HG03025 (cell line): ENCODE measurements at regions not wholly inside any gene's neighbourhood (a gene's known extent, or its start where the extent isn't known, plus 50 kb on each side); places are given as distances from the start of the nearest gene placed in this dataset.

Source experiments
- ATAC-seq: cut with Tn5 transposase; IDR thresholded peaks from one replicate; pipeline ENCODE4 v1.9.1; 2021; ENCODE audit warnings: mild to moderate bottlenecking, moderate library complexity; ENCODE audit not compliant: unreplicated experiment, low FRiP score

GRCh38 chr4:37741564-37741963 is 55.4 kb upstream of the RELL1 start:
- no peak for ATAC-seq

DNA sequence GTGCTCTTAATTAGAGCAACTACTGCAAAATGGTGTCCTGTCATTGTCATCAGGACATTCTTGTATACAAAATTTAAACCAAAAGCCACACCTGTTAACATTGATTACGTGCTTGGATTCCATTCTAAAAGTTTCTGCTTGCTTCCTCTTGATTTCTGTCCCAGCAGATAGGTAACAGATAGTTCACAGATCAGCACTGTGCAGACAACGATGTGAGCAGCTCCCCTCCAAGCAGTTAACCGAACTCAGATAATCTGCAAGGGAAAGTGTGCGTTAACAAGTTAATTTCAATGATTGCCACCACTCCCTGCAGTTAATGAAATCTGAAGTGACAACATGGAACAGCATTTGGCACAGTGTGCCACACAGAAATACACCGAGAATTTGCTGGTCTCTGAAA is 54.4 kb upstream of the RELL1 start:
- ATAC-seq, result no peak

DNA sequence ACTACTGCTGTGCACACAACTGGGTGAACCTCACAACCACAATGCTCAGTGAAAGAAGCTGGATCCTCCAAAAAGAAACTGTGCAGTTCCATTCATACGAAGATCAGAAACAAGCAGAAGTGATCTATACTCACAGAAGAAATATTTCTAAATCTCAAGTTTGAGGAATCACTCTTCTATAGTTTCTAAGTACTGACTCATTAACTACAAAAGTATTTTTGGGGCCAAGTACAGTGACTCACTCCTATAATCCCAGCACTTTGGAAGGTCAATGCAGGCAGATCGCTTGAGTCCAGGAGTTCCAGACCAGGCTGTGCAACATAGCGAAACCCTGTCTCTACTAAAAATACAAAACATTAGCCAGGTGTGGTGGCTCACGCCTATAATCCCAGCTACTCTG is 51.3 kb upstream of the RELL1 start:
- ATAC-seq, result no peak
